HG02981 (cell line): ENCODE measurements at regions not wholly inside any gene's neighbourhood (a gene's known extent, or its start where the extent isn't known, plus 50 kb on each side); places are given as distances from the start of the nearest gene placed in this dataset.

Source experiments
- ATAC-seq: cut with Tn5 transposase; IDR thresholded peaks from one replicate; pipeline ENCODE4 v1.9.1; 2021; ENCODE audit warnings: mild to moderate bottlenecking, moderate library complexity; ENCODE audit not compliant: unreplicated experiment

GRCh38 chr2:234665304-234665703 is 168.4 kb upstream of the ARL4C start:
- no peak for ATAC-seq

DNA sequence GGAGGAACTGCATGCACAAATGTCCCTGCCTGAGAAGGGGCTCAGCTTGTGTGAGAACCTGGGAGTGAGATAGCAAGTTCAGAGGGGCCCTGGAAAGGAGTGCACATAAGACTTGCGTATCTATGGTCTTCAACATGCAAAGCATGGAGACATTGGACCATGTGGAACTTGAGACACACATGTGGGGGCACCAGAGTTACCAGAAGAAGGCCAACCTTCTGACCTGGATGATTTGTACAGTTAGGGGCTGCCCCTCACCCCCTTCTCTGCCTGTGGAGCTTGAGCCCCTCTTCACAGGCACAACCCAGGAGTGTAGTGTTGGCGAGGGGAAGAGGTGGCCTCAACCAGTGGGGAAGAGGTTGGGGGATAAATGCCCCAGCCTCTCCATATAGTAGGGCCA is 165.0 kb upstream of the ARL4C start:
- no peak for ATAC-seq

- ATAC-seq = no peak
These were observed 164.3 kb upstream of the ARL4C start for GRCh38 chr2:234661175-234661574.

GRCh38 chr2:234655706-234656105 is 158.8 kb upstream of the ARL4C start:
- ATAC-seq = no peak

- no peak for ATAC-seq
These were observed 154.0 kb upstream of the ARL4C start for GRCh38 chr2:234650911-234651310.

GRCh38 chr2:234649951-234650350 is 153.1 kb upstream of the ARL4C start:
- no peak for ATAC-seq

GRCh38 chr2:234643407-234643806 is 146.5 kb upstream of the ARL4C start:
- no peak for ATAC-seq

GRCh38 chr2:234641086-234641485 is 144.2 kb upstream of the ARL4C start:
- ATAC-seq = no peak

DNA sequence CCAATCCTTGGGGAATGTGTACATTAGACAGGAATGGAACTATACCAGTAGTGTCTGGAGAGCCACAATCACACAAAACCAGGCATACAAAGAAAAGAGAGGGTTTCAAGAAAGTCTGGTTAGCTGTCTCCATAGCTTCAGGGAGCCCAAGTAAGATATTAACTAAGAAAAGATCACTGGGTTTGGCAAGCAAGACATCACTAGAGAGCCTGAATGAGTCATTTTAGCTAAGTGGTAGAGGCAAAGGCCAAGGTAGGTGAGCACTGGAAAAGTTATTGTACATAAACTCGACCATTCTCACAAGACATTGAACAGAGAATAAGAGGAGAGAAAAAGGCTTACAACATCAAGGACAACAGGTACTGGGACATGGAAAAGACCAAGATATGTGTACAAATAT is 143.8 kb upstream of the ARL4C start:
- ATAC-seq = no peak

DNA sequence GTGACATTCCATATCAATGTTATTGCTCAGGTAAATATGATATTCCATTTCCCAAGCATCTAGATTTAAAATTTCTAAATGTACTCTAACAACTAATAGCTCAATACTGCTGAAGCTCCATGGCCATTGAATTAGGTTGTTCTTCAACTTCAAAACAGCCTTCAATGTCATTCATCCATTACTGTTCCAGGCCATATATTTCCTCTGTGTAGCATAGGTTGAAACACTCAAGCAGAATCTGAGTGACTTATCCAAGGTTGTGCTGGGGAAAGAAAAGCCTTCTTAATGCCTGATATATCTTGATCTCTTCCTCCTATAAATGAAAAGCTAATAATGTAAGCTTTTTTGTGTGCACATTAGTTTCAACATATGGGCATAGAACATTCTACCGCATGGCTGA is 142.1 kb upstream of the ARL4C start:
- no peak for ATAC-seq

DNA sequence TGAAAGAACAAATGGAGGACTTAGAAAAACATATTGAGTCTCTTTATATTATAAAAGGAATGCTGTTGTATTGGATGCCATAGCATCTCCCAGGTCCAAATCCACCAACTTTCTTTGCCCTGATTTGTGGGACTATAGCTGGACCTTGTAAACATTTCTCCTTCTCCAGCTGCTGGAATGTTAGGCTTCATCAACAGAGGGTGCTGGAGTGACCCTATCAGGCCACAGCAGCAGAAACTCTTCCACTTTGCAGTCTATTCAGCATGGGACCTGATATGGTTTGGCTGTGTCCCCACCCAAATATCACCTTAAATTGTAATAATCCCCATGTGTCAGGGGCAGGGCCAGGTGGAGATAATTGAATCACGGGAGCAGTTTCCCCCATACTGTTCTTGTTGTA is 138.4 kb upstream of the ARL4C start:
- no peak for ATAC-seq

DNA sequence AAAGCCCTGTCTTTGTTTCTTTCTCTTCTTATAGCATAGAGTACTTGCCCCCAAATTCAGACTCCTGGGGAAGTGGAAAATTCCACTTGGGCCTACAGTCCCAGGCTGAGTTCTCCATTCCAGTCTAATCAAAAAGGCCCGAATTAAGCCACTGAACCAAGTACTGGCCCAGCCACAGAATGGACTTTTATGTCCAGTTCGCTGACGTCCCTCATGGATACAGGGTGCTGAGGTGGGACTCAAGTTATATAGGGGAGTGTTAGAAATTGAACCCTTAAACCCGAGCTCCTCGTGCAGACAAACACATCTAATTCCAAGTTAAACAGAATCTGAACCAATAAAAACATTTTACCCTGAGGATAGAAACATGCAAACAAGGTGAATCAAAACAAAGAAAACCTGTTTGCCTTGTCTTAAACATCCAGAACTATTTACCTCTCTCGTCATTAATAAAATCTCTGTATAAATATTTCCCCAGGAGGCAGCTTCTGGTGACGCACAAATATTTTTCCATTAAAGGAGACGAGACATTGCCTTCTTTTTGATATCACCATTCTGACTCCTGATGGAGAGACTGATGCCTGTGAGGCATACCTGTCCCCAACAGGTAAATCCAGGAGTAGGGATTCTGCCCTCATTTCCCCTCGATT is 136.8 kb upstream of the ARL4C start:
- ATAC-seq = no peak

DNA sequence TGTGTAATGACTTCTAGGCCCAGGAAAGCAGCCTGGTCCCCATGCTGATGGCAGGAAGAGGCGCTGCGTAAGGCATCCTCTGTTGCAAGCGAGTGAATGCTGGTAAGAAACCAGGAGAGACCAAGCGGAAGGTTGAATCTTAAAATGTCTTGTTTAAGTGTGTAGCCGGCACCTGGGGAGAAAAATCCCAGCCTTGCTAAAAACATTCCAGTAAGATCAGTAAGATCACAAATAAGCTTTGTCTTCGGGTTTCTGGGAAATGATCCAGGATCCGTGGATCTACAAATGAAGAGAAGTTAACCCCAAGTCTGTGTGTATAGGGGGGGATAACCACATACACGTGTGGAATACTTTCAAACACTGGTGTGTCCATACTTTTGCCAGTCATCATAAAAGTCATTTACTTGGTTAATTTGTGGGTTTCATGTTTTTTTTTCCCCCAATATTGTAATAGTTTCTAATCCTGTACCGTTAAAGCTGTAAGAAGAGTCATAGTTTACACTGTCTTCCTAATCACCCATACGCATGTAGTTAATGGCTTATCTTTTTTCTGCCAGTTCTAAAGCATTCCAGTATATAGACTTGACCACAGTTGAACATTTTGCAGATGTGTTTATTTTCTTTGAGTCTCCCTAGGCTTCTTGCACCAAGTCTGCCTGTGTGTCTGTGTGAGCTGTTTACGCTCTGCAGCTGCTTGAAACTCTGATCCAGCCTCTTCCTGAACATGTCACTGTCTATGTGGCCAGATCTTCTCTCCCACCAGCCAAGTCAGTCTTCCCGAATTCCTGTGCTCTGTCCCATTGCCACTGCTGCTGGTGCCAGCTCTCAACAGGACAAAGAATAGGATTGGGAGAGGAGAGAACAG is 135.9 kb upstream of the ARL4C start:
- no peak for ATAC-seq

GRCh38 chr2:234631646-234632514 is 135.0 kb upstream of the ARL4C start:
- ATAC-seq = no peak

GRCh38 chr2:234630801-234631261 is 133.9 kb upstream of the ARL4C start:
- no peak for ATAC-seq

GRCh38 chr2:234629596-234629995 is 132.7 kb upstream of the ARL4C start:
- ATAC-seq = no peak

DNA sequence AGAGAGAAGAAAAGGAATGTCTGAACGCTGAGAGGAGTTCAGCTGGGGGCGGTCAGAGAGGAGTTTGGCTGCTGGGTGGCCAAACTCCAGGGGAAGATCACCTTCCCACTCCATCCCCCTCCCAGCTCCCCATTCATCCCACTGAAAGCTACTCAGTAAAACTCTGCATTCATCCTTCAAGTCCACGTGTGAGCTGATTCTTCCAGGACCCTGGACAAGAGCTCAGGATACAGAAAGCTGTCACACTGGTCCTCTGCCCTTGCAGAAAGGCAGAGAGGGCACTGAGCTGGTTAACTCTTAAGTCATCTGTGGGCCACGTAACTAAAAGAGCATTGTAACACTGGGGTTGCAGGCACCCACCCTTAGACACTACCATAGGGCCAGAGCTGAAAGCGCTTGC is 132.1 kb upstream of the ARL4C start:
- ATAC-seq = no peak

- no peak for ATAC-seq
These were observed 130.4 kb upstream of the ARL4C start for GRCh38 chr2:234627308-234627707.

- no peak for ATAC-seq
These were observed 129.8 kb upstream of the ARL4C start for GRCh38 chr2:234626566-234627130.

GRCh38 chr2:234625626-234626250 is 128.9 kb upstream of the ARL4C start:
- ATAC-seq = no peak
